ENCODE measurements at regions not wholly inside any gene's neighbourhood (a gene's known extent, or its start where the extent isn't known, plus 50 kb on each side); places are given as distances from the start of the nearest gene placed in this dataset.

DNA sequence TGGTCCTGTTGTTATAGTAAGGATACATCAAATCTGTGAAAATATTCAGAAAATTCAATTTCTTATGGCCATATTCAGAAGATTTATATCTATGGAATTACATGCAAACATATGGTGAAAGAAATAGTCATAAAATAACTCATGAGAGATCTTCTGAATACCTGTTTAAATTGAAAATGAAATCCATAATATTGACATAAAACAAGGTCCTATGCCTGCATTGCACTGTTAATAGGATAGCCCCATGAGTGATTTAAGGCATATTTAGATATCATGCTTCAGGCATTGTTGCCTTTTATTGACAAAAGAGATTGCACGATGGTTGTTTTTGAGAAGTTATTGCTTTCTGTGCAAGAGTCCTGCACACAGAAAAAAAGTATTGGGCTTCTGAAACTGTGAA, 591.7 kb upstream of the ZNF717 start:
- TF ChIP-seq, protein P1, sequence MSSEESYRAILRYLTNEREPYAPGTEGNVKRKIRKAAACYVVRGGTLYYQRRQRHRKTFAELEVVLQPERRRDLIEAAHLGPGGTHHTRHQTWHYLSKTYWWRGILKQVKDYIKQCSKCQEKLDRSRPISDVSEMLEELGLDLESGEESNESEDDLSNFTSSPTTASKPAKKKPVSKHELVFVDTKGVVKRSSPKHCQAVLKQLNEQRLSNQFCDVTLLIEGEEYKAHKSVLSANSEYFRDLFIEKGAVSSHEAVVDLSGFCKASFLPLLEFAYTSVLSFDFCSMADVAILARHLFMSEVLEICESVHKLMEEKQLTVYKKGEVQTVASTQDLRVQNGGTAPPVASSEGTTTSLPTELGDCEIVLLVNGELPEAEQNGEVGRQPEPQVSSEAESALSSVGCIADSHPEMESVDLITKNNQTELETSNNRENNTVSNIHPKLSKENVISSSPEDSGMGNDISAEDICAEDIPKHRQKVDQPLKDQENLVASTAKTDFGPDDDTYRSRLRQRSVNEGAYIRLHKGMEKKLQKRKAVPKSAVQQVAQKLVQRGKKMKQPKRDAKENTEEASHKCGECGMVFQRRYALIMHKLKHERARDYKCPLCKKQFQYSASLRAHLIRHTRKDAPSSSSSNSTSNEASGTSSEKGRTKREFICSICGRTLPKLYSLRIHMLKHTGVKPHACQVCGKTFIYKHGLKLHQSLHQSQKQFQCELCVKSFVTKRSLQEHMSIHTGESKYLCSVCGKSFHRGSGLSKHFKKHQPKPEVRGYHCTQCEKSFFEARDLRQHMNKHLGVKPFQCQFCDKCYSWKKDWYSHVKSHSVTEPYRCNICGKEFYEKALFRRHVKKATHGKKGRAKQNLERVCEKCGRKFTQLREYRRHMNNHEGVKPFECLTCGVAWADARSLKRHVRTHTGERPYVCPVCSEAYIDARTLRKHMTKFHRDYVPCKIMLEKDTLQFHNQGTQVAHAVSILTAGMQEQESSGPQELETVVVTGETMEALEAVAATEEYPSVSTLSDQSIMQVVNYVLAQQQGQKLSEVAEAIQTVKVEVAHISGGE (tag by site-specific recombination; conservative IDR thresholded peaks at IDR 0.05; ENCODE audit: low read depth), result no peak
- TF ChIP-seq ZNF350 (tag by site-specific recombination; IDR thresholded peaks at IDR 0.05) (no peak), ZNF555 (tag by site-specific recombination; conservative IDR thresholded peaks at IDR 0.05) (no peak), ZNF837 (tag by site-specific recombination; IDR thresholded peaks at IDR 0.05) (no peak), ZNF777 (tag by site-specific recombination; IDR thresholded peaks at IDR 0.05; ENCODE audit: borderline replicate concordance) (no peak), BCL11A (tag by site-specific recombination; IDR thresholded peaks at IDR 0.05; ENCODE audit: low read depth) (no peak), ZNF768 (tag by site-specific recombination; IDR thresholded peaks at IDR 0.05) (no peak), ZNF146 (tag by site-specific recombination; IDR thresholded peaks at IDR 0.05) (no peak), TCF7L2 (IDR thresholded peaks at IDR 0.05; ENCODE audit: borderline replicate concordance, low read depth, low read length) (no peak), SALL2 (tag by site-specific recombination; IDR thresholded peaks at IDR 0.05; ENCODE audit: borderline replicate concordance) (no peak), ZNF670 (tag by site-specific recombination; IDR thresholded peaks at IDR 0.05; ENCODE audit: low read depth) (no peak), ZNF549 (tag by site-specific recombination; IDR thresholded peaks at IDR 0.05) (no peak)
- H3K27ac ChIP-seq (ENCODE audit: extremely low read depth, low read depth, low read length), result no peak overlapping the region
- no peaks in the 10 kb centered on the region for H3K9me3 ChIP-seq (ENCODE audit: control insufficient read depth, insufficient read depth, low read depth, low read length)
- ChIA-PET POLR2A (no interaction called here), CTCF (no interaction called here)
- H3K36me3 ChIP-seq (ENCODE audit: control insufficient read depth in 2 of 2, insufficient read depth in 1 of 2, low read length in 2 of 2), result no peaks in the 10 kb centered on the region
- H3K4me3 ChIP-seq (ENCODE audit: low read depth, low read length), result no peak overlapping the region
- H3K4me1 ChIP-seq (ENCODE audit: control insufficient read depth, insufficient read depth, low read length), result no peaks in the 10 kb centered on the region

DNA sequence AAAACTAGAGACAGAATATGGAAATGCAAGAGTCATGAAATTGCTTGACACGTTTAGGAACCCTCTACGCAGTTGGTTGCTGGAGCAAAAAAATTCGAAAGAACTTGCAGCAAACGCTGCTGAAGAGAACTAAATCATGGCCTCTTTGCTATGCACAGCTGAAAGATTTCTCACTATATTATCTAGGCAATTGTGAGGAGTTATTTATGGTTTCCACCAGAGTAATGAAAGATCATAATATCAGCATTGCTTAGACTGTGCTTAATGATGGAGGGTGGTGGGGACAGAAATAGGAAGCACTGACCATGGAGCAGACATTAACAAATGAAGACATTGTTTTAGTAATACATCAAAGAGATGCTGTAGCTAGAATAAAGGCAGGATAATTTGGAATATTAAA, 593.4 kb upstream of the ZNF717 start:
- CTCF ChIA-PET, result interaction anchor here (0.6 kb wide), 2 partner anchors 12 to 171 kb away, joined by 3 to 6 read pairs; no protein-coding TSS in a partner anchor

More for the DNA sequence above, 593.4 kb upstream of the ZNF717 start:
- Histone ChIP-seq H3K4me1 (ENCODE audit: control insufficient read depth, insufficient read depth, low read length) (no peaks in the 10 kb centered on the region), H3K9me3 (ENCODE audit: control insufficient read depth, insufficient read depth, low read depth, low read length) (no peaks in the 10 kb centered on the region), H3K27ac (ENCODE audit: extremely low read depth, low read depth, low read length) (no peak overlapping the region), H3K36me3 (ENCODE audit: control insufficient read depth in 2 of 2, insufficient read depth in 1 of 2, low read length in 2 of 2) (no peaks in the 10 kb centered on the region), H3K4me3 (ENCODE audit: low read depth, low read length) (no peak overlapping the region)
- POLR2A ChIA-PET, result no interaction called here
- TF ChIP-seq ZNF169 (tag by site-specific recombination; IDR thresholded peaks at IDR 0.05), result no peak
- no peak for TF ChIP-seq ZNF623 (tag by site-specific recombination; IDR thresholded peaks at IDR 0.05)
- TF ChIP-seq MEIS1 (CRISPR knock-in tag; IDR thresholded peaks at IDR 0.05; ENCODE audit: borderline replicate concordance), result no peak
- TF ChIP-seq ZNF560 (tag by site-specific recombination; IDR thresholded peaks at IDR 0.05; ENCODE audit: borderline replicate concordance), result no peak
- TF ChIP-seq ZNF423 (tag by site-specific recombination; IDR thresholded peaks at IDR 0.05), result no peak
- TF ChIP-seq ZNF510 (tag by site-specific recombination; IDR thresholded peaks at IDR 0.05; ENCODE audit: insufficient replicate concordance), result no peak
- TF ChIP-seq SCRT2 (tag by site-specific recombination; IDR thresholded peaks at IDR 0.05), result no peak
- TF ChIP-seq SETDB1 (IDR thresholded peaks at IDR 0.05; ENCODE audit: insufficient read length, low read length), result no peak
- TF ChIP-seq, protein P2, sequence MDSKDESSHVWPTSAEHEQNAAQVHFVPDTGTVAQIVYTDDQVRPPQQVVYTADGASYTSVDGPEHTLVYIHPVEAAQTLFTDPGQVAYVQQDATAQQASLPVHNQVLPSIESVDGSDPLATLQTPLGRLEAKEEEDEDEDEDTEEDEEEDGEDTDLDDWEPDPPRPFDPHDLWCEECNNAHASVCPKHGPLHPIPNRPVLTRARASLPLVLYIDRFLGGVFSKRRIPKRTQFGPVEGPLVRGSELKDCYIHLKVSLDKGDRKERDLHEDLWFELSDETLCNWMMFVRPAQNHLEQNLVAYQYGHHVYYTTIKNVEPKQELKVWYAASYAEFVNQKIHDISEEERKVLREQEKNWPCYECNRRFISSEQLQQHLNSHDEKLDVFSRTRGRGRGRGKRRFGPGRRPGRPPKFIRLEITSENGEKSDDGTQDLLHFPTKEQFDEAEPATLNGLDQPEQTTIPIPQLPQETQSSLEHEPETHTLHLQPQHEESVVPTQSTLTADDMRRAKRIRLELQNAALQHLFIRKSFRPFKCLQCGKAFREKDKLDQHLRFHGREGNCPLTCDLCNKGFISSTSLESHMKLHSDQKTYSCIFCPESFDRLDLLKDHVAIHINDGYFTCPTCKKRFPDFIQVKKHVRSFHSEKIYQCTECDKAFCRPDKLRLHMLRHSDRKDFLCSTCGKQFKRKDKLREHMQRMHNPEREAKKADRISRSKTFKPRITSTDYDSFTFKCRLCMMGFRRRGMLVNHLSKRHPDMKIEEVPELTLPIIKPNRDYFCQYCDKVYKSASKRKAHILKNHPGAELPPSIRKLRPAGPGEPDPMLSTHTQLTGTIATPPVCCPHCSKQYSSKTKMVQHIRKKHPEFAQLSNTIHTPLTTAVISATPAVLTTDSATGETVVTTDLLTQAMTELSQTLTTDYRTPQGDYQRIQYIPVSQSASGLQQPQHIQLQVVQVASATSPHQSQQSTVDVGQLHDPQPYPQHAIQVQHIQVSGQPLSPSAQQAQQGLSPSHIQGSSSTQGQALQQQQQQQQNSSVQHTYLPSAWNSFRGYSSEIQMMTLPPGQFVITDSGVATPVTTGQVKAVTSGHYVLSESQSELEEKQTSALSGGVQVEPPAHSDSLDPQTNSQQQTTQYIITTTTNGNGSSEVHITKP (tag by site-specific recombination; IDR thresholded peaks at IDR 0.05), result no peak
- TF ChIP-seq ZNF664 (tag by site-specific recombination; IDR thresholded peaks at IDR 0.05), result no peak
- no peak for TF ChIP-seq ZNF792 (tag by site-specific recombination; IDR thresholded peaks at IDR 0.05)
- no peak for TF ChIP-seq TRIM28 (IDR thresholded peaks at IDR 0.05; ENCODE audit: borderline replicate concordance, low read length)
- TF ChIP-seq ZNF548 (tag by site-specific recombination; IDR thresholded peaks at IDR 0.05), result no peak
- TF ChIP-seq ZNF223 (tag by site-specific recombination; IDR thresholded peaks at IDR 0.05), result no peak
- no peak for TF ChIP-seq HOXA7 (CRISPR knock-in tag; IDR thresholded peaks at IDR 0.05; ENCODE audit: borderline replicate concordance)
